Common myeloid progenitor, CD34-positive (primary cell): ENCODE measurements at regions not wholly inside any gene's neighbourhood (a gene's known extent, or its start where the extent isn't known, plus 50 kb on each side); places are given as distances from the start of the nearest gene placed in this dataset.

Experiments used
- CTCF ChIA-PET: fragments of 350-600 bp; sonication (Branson Sonifier 250); formaldehyde crosslinking; loops from one replicate; lab custom pipeline; 2021; ENCODE audit warnings: antibody characterized with exemption; lab: Charles Lee
- POLR2A ChIA-PET: fragments of 350-600 bp; sonication (Branson Sonifier 250); formaldehyde crosslinking; loops from one replicate; lab custom pipeline; 2021; ENCODE audit warnings: antibody characterized with exemption; lab: Charles Lee
- DNase-seq, 3 donors: peaks; one replicate each; pipeline versions ENCODE4 v3.0.0 to v3.0.0-alpha.2; 2013
- H3K27ac ChIP-seq, 2 experiments: 1 replicate in 1 of 2; 2 replicates in 1 of 2; pipeline ENCODE4 v1.7.0; 2013; ENCODE audit warnings: inconsistent platforms in 2 of 2, low read length in 2 of 2, mild to moderate bottlenecking in 2 of 2, low read depth in 1 of 2, moderate library complexity in 1 of 2; ENCODE audit not compliant: severe bottlenecking in 2 of 2, insufficient read depth in 1 of 2, poor library complexity in 1 of 2
- H3K27me3 ChIP-seq, 5 experiments: replicated peaks in 2 of 5; 1 replicate in 3 of 5; 2 replicates in 2 of 5; pipeline versions ENCODE4 v1.6.1 to v1.7.0; 2013; ENCODE audit warnings: low read length in 4 of 5, mild to moderate bottlenecking in 2 of 5, moderate library complexity in 2 of 5, inconsistent platforms in 1 of 5; ENCODE audit not compliant: insufficient read depth in 5 of 5, control insufficient read depth in 4 of 5
- H3K36me3 ChIP-seq, 4 experiments: 1 replicate in 2 of 4; 2 replicates in 2 of 4; pipeline versions ENCODE4 v1.6.1 to v1.7.0; 2013; ENCODE audit warnings: low read length in 3 of 4, control low read depth in 1 of 4, mild to moderate bottlenecking in 1 of 4; ENCODE audit not compliant: control insufficient read depth in 4 of 4, insufficient read depth in 4 of 4
- H3K4me1 ChIP-seq, 4 experiments: 1 replicate in 3 of 4; 2 replicates in 1 of 4; pipeline versions ENCODE4 v1.6.1 to v1.7.1; 2013; ENCODE audit warnings: low read length in 3 of 4, mild to moderate bottlenecking in 3 of 4, control low read depth in 1 of 4, inconsistent platforms in 1 of 4, moderate library complexity in 1 of 4; ENCODE audit not compliant: control insufficient read depth in 4 of 4, insufficient read depth in 4 of 4; ENCODE audit errors: control extremely low read depth in 1 of 4
- H3K4me3 ChIP-seq, 7 experiments: 1 replicate in 4 of 7; 2 replicates in 3 of 7; pipeline versions ENCODE4 v1.5.1 to v1.7.0; 2013; ENCODE audit warnings: mild to moderate bottlenecking in 7 of 7, low read length in 6 of 7, moderate library complexity in 6 of 7, inconsistent platforms in 2 of 7, low read depth in 2 of 7, control low read depth in 1 of 7; ENCODE audit not compliant: insufficient read depth in 4 of 7, control insufficient read depth in 1 of 7; ENCODE audit errors: extremely low read depth in 1 of 7
- H3K9me3 ChIP-seq, 5 experiments: 1 replicate in 4 of 5; 2 replicates in 1 of 5; pipeline versions ENCODE4 v1.6.1 to v1.7.1; 2013; ENCODE audit warnings: low read length in 4 of 5, mild to moderate bottlenecking in 2 of 5, inconsistent platforms in 1 of 5, low read depth in 1 of 5, moderate library complexity in 1 of 5; ENCODE audit not compliant: control insufficient read depth in 4 of 5, insufficient read depth in 2 of 5; ENCODE audit errors: control extremely low read depth in 1 of 5
- WGBS: methylation state at CpG from one replicate; pipeline ENCODE4 v1.1.5; 2013; ENCODE audit not compliant: insufficient coverage; 5-methylcytosine and 5-hydroxymethylcytosine counted together

- no peak overlapping the region for H3K27ac ChIP-seq
- POLR2A ChIA-PET: no interaction called here
- H3K36me3 ChIP-seq: no peaks in the 10 kb centered on the region
- CTCF ChIA-PET: interaction anchor here (2.6 kb wide), 1 partner anchor 16 kb away, joined by 10 read pairs; no protein-coding TSS in a partner anchor
- no peak overlapping the region for H3K4me3 ChIP-seq
- DNase-seq: no peak
- peaks cover 0 to 9% (median 5%) of the 10 kb centered on the region in 4 experiments for H3K4me1 ChIP-seq
- WGBS: 94% methylated on average over 12 of the region's 12 CpGs
- H3K9me3 ChIP-seq: peaks cover 0 to 3% (median 0%) of the 10 kb centered on the region in 5 experiments
- no peaks in the 10 kb centered on the region for H3K27me3 ChIP-seq
Measured at GRCh38 chr3:40780925-40781406, 256.2 kb downstream of the ZNF621 start.

- POLR2A ChIA-PET: no interaction called here
- H3K27ac ChIP-seq: no peak overlapping the region
- no peaks in the 10 kb centered on the region for H3K36me3 ChIP-seq
- no peak overlapping the region for H3K4me3 ChIP-seq
- DNase-seq: peak in 2 of 3 donors; percentile 27
- WGBS: 100% methylated on average over 1 of the region's 3 CpGs
- CTCF ChIA-PET: interaction anchor here (2.6 kb wide), 1 partner anchor 14 kb away, joined by 10 read pairs; no protein-coding TSS in a partner anchor
- H3K9me3 ChIP-seq: peaks cover 0 to 5% (median 1%) of the 10 kb centered on the region in 5 experiments
- H3K27me3 ChIP-seq: no peaks in the 10 kb centered on the region
- peaks cover 0 to 9% (median 5%) of the 10 kb centered on the region in 4 experiments for H3K4me1 ChIP-seq
Measured at GRCh38 chr3:40782111-40782721, 257.5 kb downstream of the ZNF621 start.

- peaks cover 0 to 5% (median 4%) of the 10 kb centered on the region in 5 experiments for H3K9me3 ChIP-seq
- POLR2A ChIA-PET: interaction anchor here (0.8 to 0.9 kb wide), 2 partner anchors 390 to 427 kb away, joined by 3 read pairs; no protein-coding TSS in a partner anchor
- H3K27ac ChIP-seq: no peak overlapping the region
- H3K36me3 ChIP-seq: no peaks in the 10 kb centered on the region
- no peaks in the 10 kb centered on the region for H3K27me3 ChIP-seq
- DNase-seq: no peak
- H3K4me1 ChIP-seq: peaks cover 0 to 19% (median 0%) of the 10 kb centered on the region in 4 experiments
- H3K4me3 ChIP-seq: no peak overlapping the region
- WGBS: no CpG with 5 or more reads among the region's 2 CpGs
- CTCF ChIA-PET: interaction anchor here (0.8 kb wide), 1 partner anchor 201 kb away, joined by 3 read pairs; no protein-coding TSS in a partner anchor
Measured at GRCh38 chr3:40790746-40791145, 266.0 kb downstream of the ZNF621 start.

- peaks cover 0 to 25% (median 2%) of the 10 kb centered on the region in 4 experiments for H3K4me1 ChIP-seq
- POLR2A ChIA-PET: no interaction called here
- no CpG with 5 or more reads among the region's 4 CpGs for WGBS
- peak; percentile 37 to 83 (median 73) for DNase-seq
- no peak overlapping the region for H3K4me3 ChIP-seq
- CTCF ChIA-PET: interaction anchor here (0.7 kb wide), 1 partner anchor 871 kb away, joined by 3 read pairs; no protein-coding TSS in a partner anchor
- H3K9me3 ChIP-seq: no peaks in the 10 kb centered on the region
- no peaks in the 10 kb centered on the region for H3K27me3 ChIP-seq
- H3K36me3 ChIP-seq: no peaks in the 10 kb centered on the region
- H3K27ac ChIP-seq: no peak overlapping the region
Measured at GRCh38 chr3:40793730-40794129, 269.0 kb downstream of the ZNF621 start.

- peak; percentile 14 to 83 (median 76) for DNase-seq
- POLR2A ChIA-PET: interaction anchor here (0.5 to 1.3 kb wide), 2 partner anchors 236 to 398 kb away, joined by 3 read pairs; no protein-coding TSS in a partner anchor
- Histone ChIP-seq H3K36me3 (no peaks in the 10 kb centered on the region), H3K4me3 (peak overlapping the region in 1 of 7 experiments; percentile 29), H3K4me1 (peaks cover 14 to 29% (median 18%) of the 10 kb centered on the region in 4 experiments), H3K27ac (no peak overlapping the region), H3K27me3 (no peaks in the 10 kb centered on the region), H3K9me3 (no peaks in the 10 kb centered on the region)
- CTCF ChIA-PET: no interaction called here
Measured at GRCh38 chr3:40800343-40800742, 275.6 kb downstream of the ZNF621 start.

GRCh38 chr3:40801284-40801741 lies 276.6 kb downstream of the ZNF621 start:
- H3K9me3 ChIP-seq: no peaks in the 10 kb centered on the region
- H3K27ac ChIP-seq: no peak overlapping the region
- ChIA-PET POLR2A (interaction anchor here (0.6 kb wide), 1 partner anchor 57 kb away, joined by 3 read pairs; no protein-coding TSS in a partner anchor), CTCF (no interaction called here)
- DNase-seq: no peak
- H3K4me1 ChIP-seq: peaks cover 14 to 29% (median 19%) of the 10 kb centered on the region in 4 experiments
- no peak overlapping the region for H3K4me3 ChIP-seq
- no peaks in the 10 kb centered on the region for H3K27me3 ChIP-seq
- no peaks in the 10 kb centered on the region for H3K36me3 ChIP-seq
- 90% methylated on average over 2 of the region's 4 CpGs for WGBS

- Histone ChIP-seq H3K36me3 (no peaks in the 10 kb centered on the region), H3K27ac (no peak overlapping the region), H3K9me3 (no peaks in the 10 kb centered on the region), H3K4me1 (peaks cover 14 to 24% (median 19%) of the 10 kb centered on the region in 4 experiments), H3K4me3 (no peak overlapping the region), H3K27me3 (no peaks in the 10 kb centered on the region)
- ChIA-PET POLR2A (no interaction called here), CTCF (no interaction called here)
- WGBS: 82% methylated on average over 2 of the region's 2 CpGs
- no peak for DNase-seq
Measured at GRCh38 chr3:40803311-40803710, 278.6 kb downstream of the ZNF621 start.
